Uterus (tissue), 2 donors: ENCODE measurements at regions not wholly inside any gene's neighbourhood (a gene's known extent, or its start where the extent isn't known, plus 50 kb on each side); places are given as distances from the start of the nearest gene placed in this dataset.

Experiments
- CTCF ChIP-seq, 4 experiments: fragments of 200-600 bp in 2 of 4; fragments of 450-650 bp in 2 of 4; sonication (generic) in 2 of 4; IDR thresholded peaks; one replicate each; pipeline ENCODE4 v1.5.1; 2016 to 2019; ENCODE audit warnings: antibody characterized with exemption in 4 of 4, mild to moderate bottlenecking in 2 of 4, moderate library complexity in 1 of 4
- POLR2A ChIP-seq, 2 donors: fragments of 450-650 bp; IDR thresholded peaks; one replicate each; pipeline ENCODE4 v1.6.1; 2016; ENCODE audit warnings: antibody characterized with exemption in 2 of 2, mild to moderate bottlenecking in 1 of 2, moderate library complexity in 1 of 2

GRCh38 chr14:101179691-101180211 is 276.2 kb upstream of the RTL1 start:
- TF ChIP-seq POLR2A (IDR thresholded peaks at IDR 0.05): no peak
- no peak for TF ChIP-seq CTCF (IDR thresholded peaks at IDR 0.05)
